Stomach (tissue), 8 donors: ENCODE measurements at regions not wholly inside any gene's neighbourhood (a gene's known extent, or its start where the extent isn't known, plus 50 kb on each side); places are given as distances from the start of the nearest gene placed in this dataset.

Source experiments
- DNase-seq, 2 donors: peaks; one replicate each; pipeline versions ENCODE4 v3.0.0 to v3.0.0-alpha.2; 2013 to 2019
- H3K27ac ChIP-seq, 5 donors: fragments of 200-600 bp in 4 of 5; sonication (generic) in 4 of 5; one replicate each; pipeline ENCODE4 v1.5.1; 2013 to 2019; ENCODE audit warnings: mild to moderate bottlenecking in 1 of 5, moderate library complexity in 1 of 5
- H3K27me3 ChIP-seq, 3 donors: fragments of 200-600 bp; sonication (generic); one replicate each; pipeline ENCODE4 v1.5.1; 2017 to 2019; ENCODE audit warnings: mixed run types in 1 of 3
- H3K36me3 ChIP-seq, 4 donors: fragments of 200-600 bp; sonication (generic); 1 replicate in 3 of 4; 2 replicates in 1 of 4; pipeline ENCODE4 v1.5.1; 2016 to 2019
- H3K4me1 ChIP-seq, 4 donors: fragments of 200-600 bp; sonication (generic); one replicate each; pipeline ENCODE4 v1.5.1; 2016 to 2019
- H3K4me3 ChIP-seq, 4 donors: fragments of 200-600 bp; sonication (generic) in 3 of 4; one replicate each; pipeline ENCODE4 v1.5.1; 2016 to 2019; ENCODE audit warnings: mild to moderate bottlenecking in 1 of 4
- H3K9me3 ChIP-seq, 4 donors: fragments of 200-600 bp; sonication (generic); one replicate each; pipeline ENCODE4 v1.5.1; 2016 to 2019
- EP300 ChIP-seq: sonication (generic); formaldehyde crosslinking; IDR thresholded peaks from one replicate; pipeline ENCODE4 v1.6.1; 2017; ENCODE audit warnings: antibody characterized with exemption
- POLR2A ChIP-seq, 4 donors: fragments of 450-650 bp; IDR thresholded peaks; one replicate each; pipeline ENCODE4 v1.6.1; 2016; ENCODE audit warnings: antibody characterized with exemption in 4 of 4, control low read depth in 2 of 4, mild to moderate bottlenecking in 1 of 4, moderate library complexity in 1 of 4
- POLR2AphosphoS5 ChIP-seq, 3 donors: sonication (generic); formaldehyde crosslinking; IDR thresholded peaks; one replicate each; pipeline ENCODE4 v1.6.1; 2016; ENCODE audit warnings: antibody characterized with exemption in 3 of 3
- WGBS, 5 donors: extraction: QIAGEN DNeasy Blood & Tissue Kit in 3 of 5; methylation state at CpG; one replicate each; pipeline versions ENCODE4 v1.1.5 to v1.1.7; 2013 to 2018; 5-methylcytosine and 5-hydroxymethylcytosine counted together
- intact Hi-C: fragments of 100-400 bp; cut with DNase I; formaldehyde crosslinking; loops from one replicate; pipeline ENCODE4 v1.15.1; 2023; ENCODE audit warnings: low total_unique reads
- TF ChIP-seq, protein P1 (sequence below), 7 experiments: fragments of 450-650 bp in 4 of 7; fragments of 200-600 bp in 3 of 7; sonication (generic) in 3 of 7; IDR thresholded peaks; one replicate each; pipeline ENCODE4 v1.5.1; 2016 to 2019; ENCODE audit warnings: antibody characterized with exemption in 7 of 7, control low read depth in 2 of 7, mild to moderate bottlenecking in 1 of 7
- donor health status: healthy with polysubstance abuse.
- donor health status: Bipolar disorder and iron deficiency.
- donor health status: healthy.

- TF ChIP-seq POLR2A (IDR thresholded peaks at IDR 0.05): no peak
- TF ChIP-seq, protein P1, sequence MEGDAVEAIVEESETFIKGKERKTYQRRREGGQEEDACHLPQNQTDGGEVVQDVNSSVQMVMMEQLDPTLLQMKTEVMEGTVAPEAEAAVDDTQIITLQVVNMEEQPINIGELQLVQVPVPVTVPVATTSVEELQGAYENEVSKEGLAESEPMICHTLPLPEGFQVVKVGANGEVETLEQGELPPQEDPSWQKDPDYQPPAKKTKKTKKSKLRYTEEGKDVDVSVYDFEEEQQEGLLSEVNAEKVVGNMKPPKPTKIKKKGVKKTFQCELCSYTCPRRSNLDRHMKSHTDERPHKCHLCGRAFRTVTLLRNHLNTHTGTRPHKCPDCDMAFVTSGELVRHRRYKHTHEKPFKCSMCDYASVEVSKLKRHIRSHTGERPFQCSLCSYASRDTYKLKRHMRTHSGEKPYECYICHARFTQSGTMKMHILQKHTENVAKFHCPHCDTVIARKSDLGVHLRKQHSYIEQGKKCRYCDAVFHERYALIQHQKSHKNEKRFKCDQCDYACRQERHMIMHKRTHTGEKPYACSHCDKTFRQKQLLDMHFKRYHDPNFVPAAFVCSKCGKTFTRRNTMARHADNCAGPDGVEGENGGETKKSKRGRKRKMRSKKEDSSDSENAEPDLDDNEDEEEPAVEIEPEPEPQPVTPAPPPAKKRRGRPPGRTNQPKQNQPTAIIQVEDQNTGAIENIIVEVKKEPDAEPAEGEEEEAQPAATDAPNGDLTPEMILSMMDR (IDR thresholded peaks at IDR 0.05): no peak
- no peak for TF ChIP-seq POLR2AphosphoS5 (IDR thresholded peaks at IDR 0.05)
- no peak for TF ChIP-seq EP300
- no peaks in the 10 kb centered on the region for H3K9me3 ChIP-seq
- H3K4me3 ChIP-seq: no peak overlapping the region
- no peak overlapping the region for H3K27ac ChIP-seq
- no peaks in the 10 kb centered on the region for H3K36me3 ChIP-seq
- H3K27me3 ChIP-seq: no peaks in the 10 kb centered on the region
- H3K4me1 ChIP-seq: no peaks in the 10 kb centered on the region
- 68 to 80% (median 75%) methylated on average over 2 of the region's 2 CpGs for WGBS, 5 donors
- intact Hi-C loops: no loop called here
- DNase-seq: no peak
These were observed 1890.7 kb upstream of the PCDH10 start for GRCh38 chr4:131258361-131258760.

DNA sequence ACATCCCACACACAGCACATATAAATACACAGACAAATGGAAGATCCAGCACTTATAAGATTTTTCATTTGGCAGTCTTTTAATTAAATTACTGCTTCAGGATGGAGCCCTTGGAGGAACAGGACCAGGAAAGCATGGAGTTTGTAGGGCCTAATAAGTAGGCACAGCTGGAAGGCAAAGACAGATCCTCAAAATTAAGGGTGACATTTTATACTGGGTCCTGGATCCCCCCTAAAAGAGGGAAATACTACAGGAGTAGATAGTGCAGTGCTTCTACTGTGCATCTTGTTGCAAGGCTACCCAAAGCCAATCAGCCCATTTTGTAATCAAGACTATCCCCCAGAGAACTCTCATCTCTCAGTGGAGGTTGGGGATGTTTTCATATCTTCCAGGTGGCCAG is 1860.7 kb upstream of the PCDH10 start:
- no peaks in the 10 kb centered on the region for H3K4me1 ChIP-seq
- no peaks in the 10 kb centered on the region for H3K27me3 ChIP-seq
- no peak for DNase-seq
- no peak overlapping the region for H3K4me3 ChIP-seq
- H3K27ac ChIP-seq: no peak overlapping the region
- peaks cover 0 to 8% (median 6%) of the 10 kb centered on the region in 4 donors for H3K9me3 ChIP-seq
- intact Hi-C loops: no loop called here
- TF ChIP-seq POLR2A (IDR thresholded peaks at IDR 0.05) (no peak), POLR2AphosphoS5 (IDR thresholded peaks at IDR 0.05) (no peak), EP300 (no peak)
- TF ChIP-seq, protein P1 (IDR thresholded peaks at IDR 0.05): no peak
- no peaks in the 10 kb centered on the region for H3K36me3 ChIP-seq

GRCh38 chr4:131296192-131296591 is 1852.9 kb upstream of the PCDH10 start:
- TF ChIP-seq, protein P1 (IDR thresholded peaks at IDR 0.05): no peak
- TF ChIP-seq POLR2AphosphoS5 (IDR thresholded peaks at IDR 0.05): no peak
- TF ChIP-seq EP300: no peak
- no peak for TF ChIP-seq POLR2A (IDR thresholded peaks at IDR 0.05)
- 68 to 83% (median 74%) methylated on average over 1 of the region's 1 CpG for WGBS, 5 donors
- Histone ChIP-seq H3K27ac (no peak overlapping the region), H3K4me1 (no peaks in the 10 kb centered on the region), H3K9me3 (no peaks in the 10 kb centered on the region), H3K36me3 (no peaks in the 10 kb centered on the region), H3K27me3 (no peaks in the 10 kb centered on the region), H3K4me3 (no peak overlapping the region)
- intact Hi-C loops: no loop called here
- no peak for DNase-seq

DNA sequence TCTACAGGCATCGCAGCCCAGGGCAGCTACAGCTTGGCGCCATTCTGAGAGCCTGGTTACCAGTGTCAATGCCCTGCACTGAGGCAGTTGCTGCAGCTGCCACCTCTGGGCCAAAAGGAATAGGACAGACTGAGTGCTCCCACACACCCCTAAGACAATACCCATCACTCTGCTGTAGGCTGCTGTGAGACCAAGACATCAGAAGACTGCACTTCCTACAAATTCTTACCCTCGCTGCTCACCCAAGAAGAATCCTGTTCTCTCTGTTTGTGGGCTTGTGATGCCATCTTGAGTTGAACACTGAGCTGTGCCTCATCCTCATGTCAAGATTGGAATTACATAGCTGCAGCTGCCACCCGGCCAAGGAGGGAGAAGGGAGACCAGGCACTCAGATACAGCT is 1847.0 kb upstream of the PCDH10 start:
- TF ChIP-seq, protein P1 (IDR thresholded peaks at IDR 0.05): no peak
- TF ChIP-seq POLR2A (IDR thresholded peaks at IDR 0.05) (no peak), POLR2AphosphoS5 (IDR thresholded peaks at IDR 0.05) (no peak)
- Histone ChIP-seq H3K9me3 (peaks cover 0 to 13% (median 0%) of the 10 kb centered on the region in 4 donors), H3K4me3 (no peak overlapping the region), H3K27me3 (no peaks in the 10 kb centered on the region), H3K4me1 (no peaks in the 10 kb centered on the region), H3K36me3 (no peaks in the 10 kb centered on the region), H3K27ac (no peak overlapping the region)
- intact Hi-C loops: no loop called here
- WGBS, 5 donors: 74 to 89% (median 83%) methylated on average over 4 of the region's 4 CpGs
- DNase-seq: no peak
